Vagina (tissue), 2 donors: ENCODE measurements at regions not wholly inside any gene's neighbourhood (a gene's known extent, or its start where the extent isn't known, plus 50 kb on each side); places are given as distances from the start of the nearest gene placed in this dataset.

ENCODE experiments used
- POLR2A ChIP-seq, 2 donors: fragments of 450-650 bp; IDR thresholded peaks; one replicate each; pipeline ENCODE4 v1.6.1; 2017; ENCODE audit warnings: antibody characterized with exemption in 2 of 2, mild to moderate bottlenecking in 2 of 2, moderate library complexity in 2 of 2
- TF ChIP-seq, protein P1 (sequence below), 3 experiments: fragments of 450-650 bp in 2 of 3; fragments of 200-600 bp in 1 of 3; sonication (generic) in 1 of 3; IDR thresholded peaks; one replicate each; pipeline ENCODE4 v1.5.1; 2017 to 2019; ENCODE audit warnings: antibody characterized with exemption in 3 of 3, mild to moderate bottlenecking in 2 of 3, moderate library complexity in 2 of 3

DNA sequence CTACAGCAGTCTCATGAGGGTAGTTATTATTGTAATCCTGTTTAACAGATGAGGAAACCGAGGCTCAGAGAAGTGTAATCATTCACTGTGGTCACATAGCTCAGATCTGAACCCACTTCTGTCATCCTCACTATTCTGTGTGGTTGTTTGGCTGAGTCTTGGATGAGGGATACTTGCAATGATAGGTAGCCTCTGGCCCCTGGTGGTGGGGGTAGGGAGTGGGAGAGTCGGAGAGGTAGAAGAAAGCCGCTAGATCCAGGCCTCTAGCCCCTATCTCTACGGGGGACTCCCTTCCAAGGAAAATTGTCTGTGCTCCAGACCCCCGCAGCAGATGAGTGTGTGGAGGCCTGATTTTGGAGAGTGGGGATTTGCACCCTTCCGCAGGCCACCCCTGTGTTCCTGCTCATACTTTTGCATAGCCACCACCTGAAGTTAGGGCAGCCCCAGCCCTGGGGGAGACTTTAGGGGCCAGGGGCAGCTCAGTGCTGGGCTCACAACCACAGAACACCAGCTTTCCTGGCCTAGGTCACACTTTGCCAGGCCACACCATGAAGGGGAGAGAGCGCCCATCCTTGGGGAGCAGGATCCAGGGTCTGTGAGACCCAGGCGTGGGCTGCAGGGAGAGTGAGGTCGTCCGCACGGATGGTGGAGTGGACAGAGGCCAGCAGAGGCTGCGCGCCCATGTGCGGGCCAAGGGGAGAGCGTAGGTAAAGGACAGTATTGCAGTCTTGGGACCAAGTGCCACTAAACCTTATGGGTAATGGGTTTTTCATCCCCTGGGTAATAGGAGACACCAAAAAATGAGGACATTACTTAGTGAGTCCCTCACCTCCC, 148.2 kb downstream of the GLI2 start:
- TF ChIP-seq, protein P1, sequence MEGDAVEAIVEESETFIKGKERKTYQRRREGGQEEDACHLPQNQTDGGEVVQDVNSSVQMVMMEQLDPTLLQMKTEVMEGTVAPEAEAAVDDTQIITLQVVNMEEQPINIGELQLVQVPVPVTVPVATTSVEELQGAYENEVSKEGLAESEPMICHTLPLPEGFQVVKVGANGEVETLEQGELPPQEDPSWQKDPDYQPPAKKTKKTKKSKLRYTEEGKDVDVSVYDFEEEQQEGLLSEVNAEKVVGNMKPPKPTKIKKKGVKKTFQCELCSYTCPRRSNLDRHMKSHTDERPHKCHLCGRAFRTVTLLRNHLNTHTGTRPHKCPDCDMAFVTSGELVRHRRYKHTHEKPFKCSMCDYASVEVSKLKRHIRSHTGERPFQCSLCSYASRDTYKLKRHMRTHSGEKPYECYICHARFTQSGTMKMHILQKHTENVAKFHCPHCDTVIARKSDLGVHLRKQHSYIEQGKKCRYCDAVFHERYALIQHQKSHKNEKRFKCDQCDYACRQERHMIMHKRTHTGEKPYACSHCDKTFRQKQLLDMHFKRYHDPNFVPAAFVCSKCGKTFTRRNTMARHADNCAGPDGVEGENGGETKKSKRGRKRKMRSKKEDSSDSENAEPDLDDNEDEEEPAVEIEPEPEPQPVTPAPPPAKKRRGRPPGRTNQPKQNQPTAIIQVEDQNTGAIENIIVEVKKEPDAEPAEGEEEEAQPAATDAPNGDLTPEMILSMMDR (IDR thresholded peaks at IDR 0.05) = no peak
- TF ChIP-seq POLR2A (IDR thresholded peaks at IDR 0.05) = no peak
